ENCODE measurements at regions not wholly inside any gene's neighbourhood (a gene's known extent, or its start where the extent isn't known, plus 50 kb on each side); places are given as distances from the start of the nearest gene placed in this dataset.

- Histone ChIP-seq H3K9me3 (replicated peaks in 1 of 2; ENCODE audit: control insufficient read depth in 1 of 2, insufficient read depth in 1 of 2, low read length in 2 of 2) (peaks cover 16 to 22% of the 10 kb centered on the region in 2 donors), H3K4me2 (replicated peaks; ENCODE audit: extremely low read depth, low read length, poor library complexity, severe bottlenecking) (no peak overlapping the region), H4K20me1 (ENCODE audit: insufficient read depth, low read length) (no peaks in the 10 kb centered on the region), H3K36me3 (replicated peaks in 1 of 2; ENCODE audit: control insufficient read depth in 1 of 2, insufficient read depth in 2 of 2, low read length in 2 of 2) (no peaks in the 10 kb centered on the region), H3K79me2 (ENCODE audit: insufficient read depth, low read length) (no peaks in the 10 kb centered on the region), H3K27me3 (ENCODE audit: control insufficient read depth in 2 of 2, insufficient read depth in 2 of 2, low read length in 2 of 2) (no peaks in the 10 kb centered on the region), H3K27ac (ENCODE audit: low read depth in 1 of 2, low read length in 2 of 2) (no peak overlapping the region), H3K4me3 (replicated peaks in 1 of 3; ENCODE audit: low read depth in 2 of 3, low read length in 3 of 3) (no peak overlapping the region), H2AFZ (ENCODE audit: insufficient read depth, low read depth, low read length, poor library complexity, severe bottlenecking) (no peak overlapping the region), H3K9ac (ENCODE audit: insufficient read depth, low read length, poor library complexity, severe bottlenecking) (no peak overlapping the region), H3K4me1 (ENCODE audit: control insufficient read depth in 1 of 2, insufficient read depth in 2 of 2, low read length in 2 of 2) (no peaks in the 10 kb centered on the region)
- intact Hi-C loops (cut with micrococcal nuclease) = no loop called here
- Mint-ChIP-seq H3K27me3 (ENCODE audit: low read depth in 3 of 3) (peaks cover 0 to 5% (median 3%) of the 10 kb centered on the region in 3 donors), H3K36me3 (no peaks in the 10 kb centered on the region), H3K4me3 (no peak overlapping the region), H3K27ac (no peak overlapping the region), H3K9me3 (peaks cover 5 to 20% (median 9%) of the 10 kb centered on the region in 7 donors), H3K4me1 (no peaks in the 10 kb centered on the region)
- DNase-seq = no peak
- 71% methylated on average over 3 of the region's 4 CpGs for WGBS (ENCODE audit: insufficient coverage)
- TF ChIP-seq, protein P1, sequence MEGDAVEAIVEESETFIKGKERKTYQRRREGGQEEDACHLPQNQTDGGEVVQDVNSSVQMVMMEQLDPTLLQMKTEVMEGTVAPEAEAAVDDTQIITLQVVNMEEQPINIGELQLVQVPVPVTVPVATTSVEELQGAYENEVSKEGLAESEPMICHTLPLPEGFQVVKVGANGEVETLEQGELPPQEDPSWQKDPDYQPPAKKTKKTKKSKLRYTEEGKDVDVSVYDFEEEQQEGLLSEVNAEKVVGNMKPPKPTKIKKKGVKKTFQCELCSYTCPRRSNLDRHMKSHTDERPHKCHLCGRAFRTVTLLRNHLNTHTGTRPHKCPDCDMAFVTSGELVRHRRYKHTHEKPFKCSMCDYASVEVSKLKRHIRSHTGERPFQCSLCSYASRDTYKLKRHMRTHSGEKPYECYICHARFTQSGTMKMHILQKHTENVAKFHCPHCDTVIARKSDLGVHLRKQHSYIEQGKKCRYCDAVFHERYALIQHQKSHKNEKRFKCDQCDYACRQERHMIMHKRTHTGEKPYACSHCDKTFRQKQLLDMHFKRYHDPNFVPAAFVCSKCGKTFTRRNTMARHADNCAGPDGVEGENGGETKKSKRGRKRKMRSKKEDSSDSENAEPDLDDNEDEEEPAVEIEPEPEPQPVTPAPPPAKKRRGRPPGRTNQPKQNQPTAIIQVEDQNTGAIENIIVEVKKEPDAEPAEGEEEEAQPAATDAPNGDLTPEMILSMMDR (IDR thresholded peaks at IDR 0.05) = no peak
Measured at GRCh38 chr5:3526551-3527185, 69.0 kb upstream of the IRX1 start.

GRCh38 chr5:3522491-3522890 lies 73.1 kb upstream of the IRX1 start:
- Histone ChIP-seq H3K27me3 (ENCODE audit: control insufficient read depth in 2 of 2, insufficient read depth in 2 of 2, low read length in 2 of 2) (no peaks in the 10 kb centered on the region), H3K4me2 (replicated peaks; ENCODE audit: extremely low read depth, low read length, poor library complexity, severe bottlenecking) (no peak overlapping the region), H3K9me3 (replicated peaks in 1 of 2; ENCODE audit: control insufficient read depth in 1 of 2, insufficient read depth in 1 of 2, low read length in 2 of 2) (peaks cover 16 to 25% of the 10 kb centered on the region in 2 donors), H3K4me1 (ENCODE audit: control insufficient read depth in 1 of 2, insufficient read depth in 2 of 2, low read length in 2 of 2) (no peaks in the 10 kb centered on the region), H3K36me3 (replicated peaks in 1 of 2; ENCODE audit: control insufficient read depth in 1 of 2, insufficient read depth in 2 of 2, low read length in 2 of 2) (no peaks in the 10 kb centered on the region), H4K20me1 (ENCODE audit: insufficient read depth, low read length) (no peaks in the 10 kb centered on the region), H2AFZ (ENCODE audit: insufficient read depth, low read depth, low read length, poor library complexity, severe bottlenecking) (no peak overlapping the region), H3K4me3 (replicated peaks in 1 of 3; ENCODE audit: low read depth in 2 of 3, low read length in 3 of 3) (no peak overlapping the region), H3K9ac (ENCODE audit: insufficient read depth, low read length, poor library complexity, severe bottlenecking) (no peak overlapping the region), H3K27ac (ENCODE audit: low read depth in 1 of 2, low read length in 2 of 2) (no peak overlapping the region), H3K79me2 (ENCODE audit: insufficient read depth, low read length) (no peaks in the 10 kb centered on the region)
- peaks cover 0 to 1% (median 0%) of the 10 kb centered on the region in 3 donors for H3K27me3 Mint-ChIP-seq (ENCODE audit: low read depth in 3 of 3)
- H3K27ac Mint-ChIP-seq = no peak overlapping the region
- intact Hi-C loops (cut with micrococcal nuclease) = no loop called here
- no peak overlapping the region for H3K4me3 Mint-ChIP-seq
- H3K4me1 Mint-ChIP-seq = no peaks in the 10 kb centered on the region
- no peak for DNase-seq
- TF ChIP-seq, protein P1 (IDR thresholded peaks at IDR 0.05) = no peak
- peaks cover 9 to 25% (median 12%) of the 10 kb centered on the region in 7 donors for H3K9me3 Mint-ChIP-seq
- no peaks in the 10 kb centered on the region for H3K36me3 Mint-ChIP-seq
- WGBS (ENCODE audit: insufficient coverage) = 93% methylated on average over 2 of the region's 3 CpGs
